ENCODE measurements at regions not wholly inside any gene's neighbourhood (a gene's known extent, or its start where the extent isn't known, plus 50 kb on each side); places are given as distances from the start of the nearest gene placed in this dataset.

DNA sequence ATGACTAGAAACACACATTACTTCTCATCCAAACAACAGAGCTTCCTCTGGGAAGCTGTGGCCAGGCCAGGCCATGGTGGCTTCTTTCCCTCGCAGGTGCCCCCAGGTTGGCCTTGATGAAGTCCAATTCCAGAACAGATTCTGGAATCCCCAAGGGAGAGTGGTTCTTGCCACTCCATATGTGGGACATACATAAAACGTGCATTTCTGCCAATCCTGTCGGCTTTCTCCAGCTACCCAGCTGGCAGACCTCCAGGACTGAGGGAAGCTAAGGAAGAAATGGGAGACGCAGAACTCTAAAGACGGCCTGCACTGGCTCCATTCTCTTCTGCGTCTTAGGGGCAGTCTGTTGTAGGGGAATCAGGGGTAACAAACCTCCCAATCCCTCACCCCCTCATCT lies 219.2 kb upstream of the CDH5 start:
- Mint-ChIP-seq H3K9me3 (0 out of 2 replicates have a peak, but pooled peaks cover 3% of the 10 kb centered on the region), H3K4me1 (peaks cover 15% of the 10 kb centered on the region), H3K4me3 (no peak overlapping the region), H3K27ac (no peak overlapping the region), H3K36me3 (no peaks in the 10 kb centered on the region), H3K27me3 (ENCODE audit: low read depth) (peaks cover 13% of the 10 kb centered on the region)
- DNase-seq (ENCODE audit: low spot score): no peak
- TF ChIP-seq MXD4 (CRISPR knock-in tag; IDR thresholded peaks at IDR 0.05; ENCODE audit: borderline replicate concordance): no peak
- TF ChIP-seq CBFB (CRISPR knock-in tag; IDR thresholded peaks at IDR 0.05; ENCODE audit: low read depth): no peak
- TF ChIP-seq ZNF671 (CRISPR knock-in tag; IDR thresholded peaks at IDR 0.05): no peak
- TF ChIP-seq, protein P1, sequence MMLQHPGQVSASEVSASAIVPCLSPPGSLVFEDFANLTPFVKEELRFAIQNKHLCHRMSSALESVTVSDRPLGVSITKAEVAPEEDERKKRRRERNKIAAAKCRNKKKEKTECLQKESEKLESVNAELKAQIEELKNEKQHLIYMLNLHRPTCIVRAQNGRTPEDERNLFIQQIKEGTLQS (CRISPR knock-in tag; conservative IDR thresholded peaks at IDR 0.05): no peak
- ChIA-PET CTCF (no interaction called here), POLR2A (interaction anchor here (0.6 kb wide), 1 partner anchor 140 kb away, joined by 3 read pairs; no protein-coding TSS in a partner anchor)
- ATAC-seq: no peak

DNA sequence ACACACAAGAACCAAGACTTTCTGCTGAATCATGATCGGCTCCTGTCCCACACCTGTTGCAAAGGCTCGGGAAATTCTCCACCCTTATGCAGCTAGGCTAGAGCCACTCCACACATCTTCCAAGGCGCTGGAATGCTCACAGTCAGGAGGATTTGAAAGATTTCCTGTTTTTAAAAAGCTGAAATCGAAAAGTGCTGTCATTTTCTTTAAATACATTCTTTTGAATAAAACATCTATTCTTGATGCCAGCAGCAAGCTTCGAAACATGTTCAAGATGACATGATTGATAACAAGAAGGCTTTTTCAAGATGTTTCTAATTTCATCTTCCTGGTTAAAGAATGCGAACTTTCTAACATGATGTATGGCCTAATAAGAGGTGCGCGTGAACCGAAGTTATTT lies 219.7 kb upstream of the CDH5 start:
- TF ChIP-seq, protein P2, sequence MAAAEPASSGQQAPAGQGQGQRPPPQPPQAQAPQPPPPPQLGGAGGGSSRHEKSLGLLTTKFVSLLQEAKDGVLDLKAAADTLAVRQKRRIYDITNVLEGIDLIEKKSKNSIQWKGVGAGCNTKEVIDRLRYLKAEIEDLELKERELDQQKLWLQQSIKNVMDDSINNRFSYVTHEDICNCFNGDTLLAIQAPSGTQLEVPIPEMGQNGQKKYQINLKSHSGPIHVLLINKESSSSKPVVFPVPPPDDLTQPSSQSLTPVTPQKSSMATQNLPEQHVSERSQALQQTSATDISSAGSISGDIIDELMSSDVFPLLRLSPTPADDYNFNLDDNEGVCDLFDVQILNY (CRISPR knock-in tag; IDR thresholded peaks at IDR 0.05): no peak
- TF ChIP-seq GRHL2 (CRISPR knock-in tag; IDR thresholded peaks at IDR 0.05; ENCODE audit: insufficient replicate concordance, severe bottlenecking): no peak
- no peak for TF ChIP-seq ESRRA (CRISPR knock-in tag; IDR thresholded peaks at IDR 0.05; ENCODE audit: borderline replicate concordance)
- TF ChIP-seq CREB1 (CRISPR knock-in tag; IDR thresholded peaks at IDR 0.05): no peak
- TF ChIP-seq ZNF317 (CRISPR knock-in tag; IDR thresholded peaks at IDR 0.05; ENCODE audit: borderline replicate concordance, low read depth): no peak
- no peak for TF ChIP-seq NFE2L1 (CRISPR knock-in tag; IDR thresholded peaks at IDR 0.05)
- no peak for TF ChIP-seq TCF7 (CRISPR knock-in tag; IDR thresholded peaks at IDR 0.05; ENCODE audit: low read depth)
- peaks cover 14% of the 10 kb centered on the region for H3K27me3 Mint-ChIP-seq (ENCODE audit: low read depth)
- no peak overlapping the region for H3K4me3 Mint-ChIP-seq
- ATAC-seq (no peak), DNase-seq (ENCODE audit: low spot score) (no peak)
- peaks cover 15% of the 10 kb centered on the region for H3K4me1 Mint-ChIP-seq
- 0 out of 2 replicates have a peak, but pooled peaks cover 3% of the 10 kb centered on the region for H3K9me3 Mint-ChIP-seq
- no peak overlapping the region for H3K27ac Mint-ChIP-seq
- POLR2A ChIA-PET: interaction anchor here (0.6 kb wide), 1 partner anchor 139 kb away, joined by 3 read pairs; no protein-coding TSS in a partner anchor
- H3K36me3 Mint-ChIP-seq: no peaks in the 10 kb centered on the region
- CTCF ChIA-PET: no interaction called here

DNA sequence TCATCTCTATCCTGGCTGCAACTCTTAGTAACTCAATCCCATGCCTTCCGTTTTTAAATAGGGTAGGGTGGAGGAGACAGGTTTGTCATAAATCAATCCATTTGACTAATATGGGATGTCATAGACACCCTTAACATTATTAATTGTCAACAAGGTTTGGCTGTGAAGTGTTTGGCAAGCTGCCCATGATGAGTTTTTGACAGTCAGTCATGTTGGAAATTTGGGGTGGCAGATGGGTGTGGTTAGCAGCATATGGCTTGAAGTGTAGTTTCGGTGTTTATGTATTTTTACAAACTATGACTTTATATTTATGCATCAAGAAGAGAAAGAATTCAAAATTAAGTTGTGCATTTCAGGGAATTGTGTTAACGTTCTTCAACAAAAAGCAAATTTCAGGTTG lies 221.8 kb upstream of the CDH5 start:
- no peaks in the 10 kb centered on the region for H3K9me3 Mint-ChIP-seq
- no peak for DNase-seq (ENCODE audit: low spot score)
- POLR2A ChIA-PET: no interaction called here
- H3K27me3 Mint-ChIP-seq (ENCODE audit: low read depth): peaks cover 9% of the 10 kb centered on the region
- H3K4me3 Mint-ChIP-seq: no peak overlapping the region
- no peaks in the 10 kb centered on the region for H3K4me1 Mint-ChIP-seq
- no peak overlapping the region for H3K27ac Mint-ChIP-seq
- H3K36me3 Mint-ChIP-seq: no peaks in the 10 kb centered on the region
- ATAC-seq: no peak
- CTCF ChIA-PET: no interaction called here
- TF ChIP-seq FOXP1 (CRISPR knock-in tag; IDR thresholded peaks at IDR 0.05; ENCODE audit: borderline replicate concordance): no peak
- TF ChIP-seq, protein P3, sequence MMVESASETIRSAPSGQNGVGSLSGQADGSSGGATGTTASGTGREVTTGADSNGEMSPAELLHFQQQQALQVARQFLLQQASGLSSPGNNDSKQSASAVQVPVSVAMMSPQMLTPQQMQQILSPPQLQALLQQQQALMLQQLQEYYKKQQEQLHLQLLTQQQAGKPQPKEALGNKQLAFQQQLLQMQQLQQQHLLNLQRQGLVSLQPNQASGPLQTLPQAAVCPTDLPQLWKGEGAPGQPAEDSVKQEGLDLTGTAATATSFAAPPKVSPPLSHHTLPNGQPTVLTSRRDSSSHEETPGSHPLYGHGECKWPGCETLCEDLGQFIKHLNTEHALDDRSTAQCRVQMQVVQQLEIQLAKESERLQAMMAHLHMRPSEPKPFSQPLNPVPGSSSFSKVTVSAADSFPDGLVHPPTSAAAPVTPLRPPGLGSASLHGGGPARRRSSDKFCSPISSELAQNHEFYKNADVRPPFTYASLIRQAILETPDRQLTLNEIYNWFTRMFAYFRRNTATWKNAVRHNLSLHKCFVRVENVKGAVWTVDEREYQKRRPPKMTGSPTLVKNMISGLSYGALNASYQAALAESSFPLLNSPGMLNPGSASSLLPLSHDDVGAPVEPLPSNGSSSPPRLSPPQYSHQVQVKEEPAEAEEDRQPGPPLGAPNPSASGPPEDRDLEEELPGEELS (CRISPR knock-in tag; IDR thresholded peaks at IDR 0.05): no peak
- TF ChIP-seq, protein P4, sequence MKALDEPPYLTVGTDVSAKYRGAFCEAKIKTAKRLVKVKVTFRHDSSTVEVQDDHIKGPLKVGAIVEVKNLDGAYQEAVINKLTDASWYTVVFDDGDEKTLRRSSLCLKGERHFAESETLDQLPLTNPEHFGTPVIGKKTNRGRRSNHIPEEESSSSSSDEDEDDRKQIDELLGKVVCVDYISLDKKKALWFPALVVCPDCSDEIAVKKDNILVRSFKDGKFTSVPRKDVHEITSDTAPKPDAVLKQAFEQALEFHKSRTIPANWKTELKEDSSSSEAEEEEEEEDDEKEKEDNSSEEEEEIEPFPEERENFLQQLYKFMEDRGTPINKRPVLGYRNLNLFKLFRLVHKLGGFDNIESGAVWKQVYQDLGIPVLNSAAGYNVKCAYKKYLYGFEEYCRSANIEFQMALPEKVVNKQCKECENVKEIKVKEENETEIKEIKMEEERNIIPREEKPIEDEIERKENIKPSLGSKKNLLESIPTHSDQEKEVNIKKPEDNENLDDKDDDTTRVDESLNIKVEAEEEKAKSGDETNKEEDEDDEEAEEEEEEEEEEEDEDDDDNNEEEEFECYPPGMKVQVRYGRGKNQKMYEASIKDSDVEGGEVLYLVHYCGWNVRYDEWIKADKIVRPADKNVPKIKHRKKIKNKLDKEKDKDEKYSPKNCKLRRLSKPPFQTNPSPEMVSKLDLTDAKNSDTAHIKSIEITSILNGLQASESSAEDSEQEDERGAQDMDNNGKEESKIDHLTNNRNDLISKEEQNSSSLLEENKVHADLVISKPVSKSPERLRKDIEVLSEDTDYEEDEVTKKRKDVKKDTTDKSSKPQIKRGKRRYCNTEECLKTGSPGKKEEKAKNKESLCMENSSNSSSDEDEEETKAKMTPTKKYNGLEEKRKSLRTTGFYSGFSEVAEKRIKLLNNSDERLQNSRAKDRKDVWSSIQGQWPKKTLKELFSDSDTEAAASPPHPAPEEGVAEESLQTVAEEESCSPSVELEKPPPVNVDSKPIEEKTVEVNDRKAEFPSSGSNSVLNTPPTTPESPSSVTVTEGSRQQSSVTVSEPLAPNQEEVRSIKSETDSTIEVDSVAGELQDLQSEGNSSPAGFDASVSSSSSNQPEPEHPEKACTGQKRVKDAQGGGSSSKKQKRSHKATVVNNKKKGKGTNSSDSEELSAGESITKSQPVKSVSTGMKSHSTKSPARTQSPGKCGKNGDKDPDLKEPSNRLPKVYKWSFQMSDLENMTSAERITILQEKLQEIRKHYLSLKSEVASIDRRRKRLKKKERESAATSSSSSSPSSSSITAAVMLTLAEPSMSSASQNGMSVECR (CRISPR knock-in tag; IDR thresholded peaks at IDR 0.05; ENCODE audit: borderline replicate concordance): no peak
- TF ChIP-seq, protein P5, sequence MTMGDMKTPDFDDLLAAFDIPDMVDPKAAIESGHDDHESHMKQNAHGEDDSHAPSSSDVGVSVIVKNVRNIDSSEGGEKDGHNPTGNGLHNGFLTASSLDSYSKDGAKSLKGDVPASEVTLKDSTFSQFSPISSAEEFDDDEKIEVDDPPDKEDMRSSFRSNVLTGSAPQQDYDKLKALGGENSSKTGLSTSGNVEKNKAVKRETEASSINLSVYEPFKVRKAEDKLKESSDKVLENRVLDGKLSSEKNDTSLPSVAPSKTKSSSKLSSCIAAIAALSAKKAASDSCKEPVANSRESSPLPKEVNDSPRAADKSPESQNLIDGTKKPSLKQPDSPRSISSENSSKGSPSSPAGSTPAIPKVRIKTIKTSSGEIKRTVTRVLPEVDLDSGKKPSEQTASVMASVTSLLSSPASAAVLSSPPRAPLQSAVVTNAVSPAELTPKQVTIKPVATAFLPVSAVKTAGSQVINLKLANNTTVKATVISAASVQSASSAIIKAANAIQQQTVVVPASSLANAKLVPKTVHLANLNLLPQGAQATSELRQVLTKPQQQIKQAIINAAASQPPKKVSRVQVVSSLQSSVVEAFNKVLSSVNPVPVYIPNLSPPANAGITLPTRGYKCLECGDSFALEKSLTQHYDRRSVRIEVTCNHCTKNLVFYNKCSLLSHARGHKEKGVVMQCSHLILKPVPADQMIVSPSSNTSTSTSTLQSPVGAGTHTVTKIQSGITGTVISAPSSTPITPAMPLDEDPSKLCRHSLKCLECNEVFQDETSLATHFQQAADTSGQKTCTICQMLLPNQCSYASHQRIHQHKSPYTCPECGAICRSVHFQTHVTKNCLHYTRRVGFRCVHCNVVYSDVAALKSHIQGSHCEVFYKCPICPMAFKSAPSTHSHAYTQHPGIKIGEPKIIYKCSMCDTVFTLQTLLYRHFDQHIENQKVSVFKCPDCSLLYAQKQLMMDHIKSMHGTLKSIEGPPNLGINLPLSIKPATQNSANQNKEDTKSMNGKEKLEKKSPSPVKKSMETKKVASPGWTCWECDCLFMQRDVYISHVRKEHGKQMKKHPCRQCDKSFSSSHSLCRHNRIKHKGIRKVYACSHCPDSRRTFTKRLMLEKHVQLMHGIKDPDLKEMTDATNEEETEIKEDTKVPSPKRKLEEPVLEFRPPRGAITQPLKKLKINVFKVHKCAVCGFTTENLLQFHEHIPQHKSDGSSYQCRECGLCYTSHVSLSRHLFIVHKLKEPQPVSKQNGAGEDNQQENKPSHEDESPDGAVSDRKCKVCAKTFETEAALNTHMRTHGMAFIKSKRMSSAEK (CRISPR knock-in tag; IDR thresholded peaks at IDR 0.05; ENCODE audit: borderline replicate concordance): no peak
- TF ChIP-seq, protein P6, sequence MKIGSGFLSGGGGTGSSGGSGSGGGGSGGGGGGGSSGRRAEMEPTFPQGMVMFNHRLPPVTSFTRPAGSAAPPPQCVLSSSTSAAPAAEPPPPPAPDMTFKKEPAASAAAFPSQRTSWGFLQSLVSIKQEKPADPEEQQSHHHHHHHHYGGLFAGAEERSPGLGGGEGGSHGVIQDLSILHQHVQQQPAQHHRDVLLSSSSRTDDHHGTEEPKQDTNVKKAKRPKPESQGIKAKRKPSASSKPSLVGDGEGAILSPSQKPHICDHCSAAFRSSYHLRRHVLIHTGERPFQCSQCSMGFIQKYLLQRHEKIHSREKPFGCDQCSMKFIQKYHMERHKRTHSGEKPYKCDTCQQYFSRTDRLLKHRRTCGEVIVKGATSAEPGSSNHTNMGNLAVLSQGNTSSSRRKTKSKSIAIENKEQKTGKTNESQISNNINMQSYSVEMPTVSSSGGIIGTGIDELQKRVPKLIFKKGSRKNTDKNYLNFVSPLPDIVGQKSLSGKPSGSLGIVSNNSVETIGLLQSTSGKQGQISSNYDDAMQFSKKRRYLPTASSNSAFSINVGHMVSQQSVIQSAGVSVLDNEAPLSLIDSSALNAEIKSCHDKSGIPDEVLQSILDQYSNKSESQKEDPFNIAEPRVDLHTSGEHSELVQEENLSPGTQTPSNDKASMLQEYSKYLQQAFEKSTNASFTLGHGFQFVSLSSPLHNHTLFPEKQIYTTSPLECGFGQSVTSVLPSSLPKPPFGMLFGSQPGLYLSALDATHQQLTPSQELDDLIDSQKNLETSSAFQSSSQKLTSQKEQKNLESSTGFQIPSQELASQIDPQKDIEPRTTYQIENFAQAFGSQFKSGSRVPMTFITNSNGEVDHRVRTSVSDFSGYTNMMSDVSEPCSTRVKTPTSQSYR (CRISPR knock-in tag; IDR thresholded peaks at IDR 0.05): no peak
- TF ChIP-seq RELA (CRISPR knock-in tag; IDR thresholded peaks at IDR 0.05; ENCODE audit: borderline replicate concordance): no peak

Measured in WTC11 (cell line).